ENCODE measurements at regions not wholly inside any gene's neighbourhood (a gene's known extent, or its start where the extent isn't known, plus 50 kb on each side); places are given as distances from the start of the nearest gene placed in this dataset.

DNA sequence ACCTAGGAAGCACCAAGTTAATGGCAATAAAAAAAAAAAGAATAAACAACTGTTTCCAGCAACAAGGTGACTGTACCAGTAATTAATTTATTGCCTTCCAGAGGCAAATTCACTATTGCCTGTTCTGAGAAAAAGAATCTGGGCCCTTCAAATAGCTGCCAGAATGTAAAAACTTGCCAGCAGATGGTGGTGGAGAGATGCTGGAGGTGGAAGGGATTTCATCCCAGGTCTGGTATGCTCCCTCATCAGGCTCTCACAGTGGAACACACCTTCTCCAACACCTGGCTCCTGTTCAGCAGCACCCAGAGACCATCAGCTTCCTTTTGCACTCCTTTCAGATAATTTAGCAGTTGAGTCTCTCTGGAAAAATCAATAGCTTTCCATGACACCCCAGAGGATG lies 792.9 kb upstream of the ADAMTS5 start:
- TF ChIP-seq, protein P1, sequence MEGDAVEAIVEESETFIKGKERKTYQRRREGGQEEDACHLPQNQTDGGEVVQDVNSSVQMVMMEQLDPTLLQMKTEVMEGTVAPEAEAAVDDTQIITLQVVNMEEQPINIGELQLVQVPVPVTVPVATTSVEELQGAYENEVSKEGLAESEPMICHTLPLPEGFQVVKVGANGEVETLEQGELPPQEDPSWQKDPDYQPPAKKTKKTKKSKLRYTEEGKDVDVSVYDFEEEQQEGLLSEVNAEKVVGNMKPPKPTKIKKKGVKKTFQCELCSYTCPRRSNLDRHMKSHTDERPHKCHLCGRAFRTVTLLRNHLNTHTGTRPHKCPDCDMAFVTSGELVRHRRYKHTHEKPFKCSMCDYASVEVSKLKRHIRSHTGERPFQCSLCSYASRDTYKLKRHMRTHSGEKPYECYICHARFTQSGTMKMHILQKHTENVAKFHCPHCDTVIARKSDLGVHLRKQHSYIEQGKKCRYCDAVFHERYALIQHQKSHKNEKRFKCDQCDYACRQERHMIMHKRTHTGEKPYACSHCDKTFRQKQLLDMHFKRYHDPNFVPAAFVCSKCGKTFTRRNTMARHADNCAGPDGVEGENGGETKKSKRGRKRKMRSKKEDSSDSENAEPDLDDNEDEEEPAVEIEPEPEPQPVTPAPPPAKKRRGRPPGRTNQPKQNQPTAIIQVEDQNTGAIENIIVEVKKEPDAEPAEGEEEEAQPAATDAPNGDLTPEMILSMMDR (IDR thresholded peaks at IDR 0.05): no peak
- TF ChIP-seq EZH2 (IDR thresholded peaks at IDR 0.05; ENCODE audit: borderline replicate concordance, insufficient read depth, low read depth, low read length, poor library complexity, severe bottlenecking): no peak
